HG02852 (cell line): ENCODE measurements at regions not wholly inside any gene's neighbourhood (a gene's known extent, or its start where the extent isn't known, plus 50 kb on each side); places are given as distances from the start of the nearest gene placed in this dataset.

Source experiments
- ATAC-seq: cut with Tn5 transposase; IDR thresholded peaks from one replicate; pipeline ENCODE4 v1.9.1; 2021; ENCODE audit warnings: mild to moderate bottlenecking, moderate library complexity; ENCODE audit not compliant: unreplicated experiment

DNA sequence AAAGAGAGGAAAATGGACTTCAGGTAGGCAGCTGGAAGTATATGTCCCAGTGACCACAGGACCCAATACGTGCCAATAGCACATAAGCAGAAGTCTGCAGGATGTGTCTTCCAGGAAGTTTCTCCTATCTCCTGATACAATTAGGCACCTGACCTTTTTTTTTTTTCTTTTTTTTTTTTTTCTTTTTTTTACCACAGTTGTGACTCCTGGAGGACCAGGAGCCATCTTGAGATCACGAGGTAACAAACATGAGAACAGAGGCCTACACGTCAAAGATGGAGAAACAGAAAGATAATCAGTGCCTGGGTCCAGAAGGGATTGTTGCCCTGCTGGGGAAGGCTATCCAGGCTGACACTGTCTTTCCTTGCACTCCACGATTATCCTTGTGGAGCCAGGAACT lies 312.4 kb upstream of the NEBL start:
- no peak for ATAC-seq

DNA sequence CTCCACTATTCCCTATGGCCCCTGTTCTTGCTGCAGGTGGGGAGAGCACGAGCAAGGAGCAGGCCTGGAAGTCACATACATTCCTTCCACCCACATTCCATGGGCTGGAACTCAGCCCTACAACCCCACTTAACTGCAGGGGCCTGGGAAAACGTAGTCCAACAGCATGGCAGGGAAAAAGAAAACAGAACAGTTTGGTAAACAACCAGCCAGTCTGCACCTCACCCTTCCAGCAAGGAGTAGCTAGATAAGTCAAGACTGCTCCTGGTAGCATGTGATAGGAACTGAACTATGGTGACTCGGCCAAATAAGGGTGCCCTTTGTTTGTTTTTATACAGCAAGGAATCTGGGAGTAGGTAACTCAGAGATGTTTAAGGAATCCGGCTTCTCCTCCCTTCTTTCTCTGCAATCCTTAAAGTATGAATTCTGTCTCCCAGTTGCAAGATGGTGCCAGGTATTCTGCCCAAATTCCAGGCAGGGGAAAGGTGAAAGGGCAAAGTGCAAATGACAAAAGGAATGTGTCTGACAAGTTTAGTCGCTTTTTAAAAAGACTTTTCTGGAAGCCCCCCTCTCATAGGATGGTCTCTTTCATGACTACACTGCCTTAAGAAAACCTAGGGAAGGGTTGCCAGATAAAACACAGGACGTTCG lies 311.7 kb upstream of the NEBL start:
- ATAC-seq = no peak

DNA sequence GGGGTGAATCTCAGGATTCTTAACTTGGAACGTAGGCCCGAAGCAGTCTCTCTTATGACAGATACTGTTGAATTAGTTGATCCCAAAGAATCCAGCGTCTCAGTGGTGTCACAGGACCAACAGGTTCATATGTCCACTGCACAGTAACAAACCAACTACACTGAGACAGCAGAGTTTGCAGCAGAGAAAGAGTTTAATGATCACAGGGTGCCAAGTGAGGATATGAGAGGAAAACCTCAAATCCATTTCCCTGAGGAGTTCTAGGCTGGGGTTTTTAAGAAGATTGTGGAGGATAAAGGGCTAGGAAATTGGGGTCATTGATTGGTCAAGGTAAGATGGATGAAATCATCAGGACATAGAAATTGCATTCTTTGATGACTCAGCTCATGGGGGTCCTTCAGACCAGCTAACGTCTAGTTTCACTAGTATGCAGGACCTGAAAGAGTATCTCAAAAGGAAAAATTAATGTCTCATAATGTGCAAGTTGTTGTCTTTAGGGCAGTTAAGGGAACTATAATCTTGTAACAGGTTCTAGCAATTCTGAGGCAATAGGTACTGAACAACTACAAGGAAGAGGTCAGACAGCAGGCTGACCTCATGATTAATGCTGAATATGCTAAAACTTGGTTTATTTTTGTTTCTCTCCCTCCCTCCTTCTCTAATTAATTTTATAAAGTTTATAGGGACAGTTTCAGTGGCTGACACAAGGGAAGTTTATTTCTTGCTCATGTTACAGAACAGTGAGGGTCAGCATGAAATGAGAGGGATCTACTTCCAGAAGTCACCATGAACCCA lies 310.9 kb upstream of the NEBL start:
- no peak for ATAC-seq

DNA sequence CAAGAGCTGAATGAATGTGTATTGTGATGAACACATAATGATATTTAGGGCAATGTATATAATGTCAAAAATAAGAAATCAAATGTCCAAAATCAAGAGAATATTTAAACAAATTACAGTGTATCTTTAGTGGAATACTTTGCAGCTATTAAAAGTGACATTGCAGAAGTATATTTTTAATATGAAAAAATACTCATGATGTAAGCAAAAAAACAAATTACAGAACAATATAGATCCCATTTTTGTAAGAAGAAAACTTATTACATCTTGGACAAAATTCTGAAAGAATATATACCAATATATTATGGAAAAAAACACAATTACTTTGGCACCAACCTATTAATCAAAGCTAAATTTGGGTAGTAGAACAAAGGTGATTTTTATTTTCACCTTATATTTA lies 308.2 kb upstream of the NEBL start:
- ATAC-seq = no peak

DNA sequence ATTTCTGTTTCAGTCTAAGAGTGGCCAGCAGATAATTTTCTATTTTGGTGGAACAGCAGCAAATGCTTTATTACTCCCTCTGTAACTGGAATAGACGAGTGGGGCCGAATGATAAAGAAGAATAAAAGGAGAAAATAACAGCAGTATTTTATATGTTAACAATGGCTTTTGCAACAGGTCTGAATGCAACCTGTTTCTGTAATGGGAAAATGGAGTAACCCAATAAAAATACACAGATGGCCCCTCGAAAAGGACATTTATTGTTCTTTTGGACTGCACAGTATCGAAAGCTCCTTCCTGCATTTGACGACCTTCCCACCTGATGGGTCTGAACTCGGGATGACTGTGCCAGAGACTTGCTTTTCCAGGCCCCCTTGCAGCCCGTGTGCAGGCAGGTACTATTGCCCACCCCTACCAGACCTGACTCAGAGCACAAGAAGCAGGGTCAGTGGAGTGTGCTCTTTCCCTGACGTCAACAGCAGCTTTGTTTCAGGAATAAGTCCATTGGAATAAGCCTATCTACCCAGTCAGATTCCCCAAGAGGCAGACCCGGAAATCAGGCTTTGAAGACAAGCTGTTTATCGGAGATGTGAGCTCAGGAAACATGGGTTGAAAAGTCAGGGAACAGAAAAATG lies 306.5 kb upstream of the NEBL start:
- no peak for ATAC-seq

DNA sequence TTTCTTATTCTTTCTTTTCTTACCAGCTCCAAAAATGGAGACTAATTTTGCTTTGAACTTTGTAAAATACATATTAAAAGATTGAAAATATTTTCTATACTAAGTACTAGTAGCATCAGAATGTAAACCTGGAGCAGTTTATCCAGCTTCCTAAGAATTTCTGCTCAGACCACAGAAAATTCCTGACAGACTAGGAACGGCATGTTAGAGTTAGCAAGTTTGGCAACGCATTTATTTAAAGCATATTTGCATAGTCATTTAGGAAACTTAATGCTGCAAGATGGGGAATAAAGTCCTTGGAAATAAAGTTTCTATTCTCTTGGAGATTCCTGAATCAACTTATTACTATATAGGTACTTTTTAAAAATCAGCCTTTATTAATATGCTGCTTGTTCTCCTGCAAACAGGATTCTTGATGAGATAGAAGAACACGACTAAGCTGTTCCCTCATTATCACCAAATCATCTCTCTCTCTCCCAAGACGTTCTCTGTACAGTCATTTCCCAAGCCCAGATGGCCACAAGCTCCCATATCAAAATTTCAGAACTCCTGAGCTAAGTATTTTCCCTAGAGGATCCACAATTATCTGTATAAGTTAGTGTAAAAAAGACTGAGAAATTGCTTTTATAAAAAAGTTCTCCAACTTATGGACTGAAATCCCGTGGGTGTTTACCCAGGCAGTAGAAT lies 305.8 kb upstream of the NEBL start:
- ATAC-seq = no peak

DNA sequence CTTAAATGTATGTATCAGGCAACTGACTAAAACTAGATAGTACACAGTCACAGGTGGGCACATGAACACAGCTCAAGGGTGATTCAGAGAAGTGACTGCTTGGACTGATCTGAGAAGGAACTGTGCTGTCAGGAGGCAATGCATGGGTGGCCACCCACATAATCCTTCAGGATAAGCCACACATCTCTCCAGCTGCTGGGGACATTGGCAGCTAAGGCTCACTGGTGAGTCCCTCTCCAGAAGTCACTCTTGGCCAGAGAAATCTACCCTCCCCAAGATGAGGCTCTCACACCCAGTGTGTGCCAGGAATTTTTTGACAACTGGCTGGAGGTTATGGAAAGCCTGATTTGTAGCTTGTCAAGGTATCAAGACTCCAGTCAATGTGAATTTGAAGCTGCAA lies 302.4 kb upstream of the NEBL start:
- ATAC-seq = no peak

DNA sequence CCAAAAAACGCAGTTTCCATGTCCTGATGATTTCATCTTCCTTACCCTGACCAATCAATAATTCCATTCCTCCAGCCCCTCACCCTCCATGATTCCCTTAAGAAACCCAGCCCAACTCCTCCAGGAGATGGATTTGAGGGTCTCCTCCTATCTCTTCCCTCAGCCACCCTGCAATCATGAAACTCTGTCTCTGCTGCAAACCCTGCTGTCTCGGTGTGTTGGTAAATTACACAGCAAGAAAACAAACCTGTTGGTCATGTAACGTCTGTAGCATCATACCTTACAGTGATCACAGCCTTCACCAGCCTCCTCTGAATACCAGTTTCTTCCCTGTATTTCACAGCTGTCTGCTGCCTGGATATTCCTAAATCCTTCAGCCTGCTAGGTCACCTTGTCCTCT lies 300.7 kb upstream of the NEBL start:
- ATAC-seq = no peak

DNA sequence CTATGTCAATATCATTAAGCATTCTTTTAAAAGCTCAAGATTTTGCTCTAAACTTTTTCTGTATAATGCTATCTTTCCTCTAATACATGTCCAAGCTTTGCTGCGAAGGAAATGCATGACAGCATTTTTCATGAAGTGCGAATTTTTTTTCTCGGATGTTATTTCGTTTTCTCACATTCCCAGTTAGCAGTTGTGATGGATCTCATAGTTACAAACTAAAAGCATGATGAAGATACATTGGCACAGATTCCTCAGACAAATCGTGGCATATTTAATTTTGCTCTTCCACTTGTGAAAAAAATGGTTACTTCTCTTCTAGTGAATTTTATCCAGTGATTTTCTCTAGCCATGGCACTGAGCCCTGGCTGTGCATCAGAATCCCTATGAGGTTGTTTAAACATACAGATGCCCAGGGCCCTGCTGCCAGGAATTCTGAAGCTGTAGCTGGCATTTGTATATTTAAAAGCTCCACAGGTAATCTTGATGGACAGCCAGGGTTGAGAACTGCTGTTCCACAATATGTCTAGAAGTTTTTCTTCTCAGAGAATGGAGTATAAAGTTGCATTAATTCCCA lies 299.8 kb upstream of the NEBL start:
- no peak for ATAC-seq

DNA sequence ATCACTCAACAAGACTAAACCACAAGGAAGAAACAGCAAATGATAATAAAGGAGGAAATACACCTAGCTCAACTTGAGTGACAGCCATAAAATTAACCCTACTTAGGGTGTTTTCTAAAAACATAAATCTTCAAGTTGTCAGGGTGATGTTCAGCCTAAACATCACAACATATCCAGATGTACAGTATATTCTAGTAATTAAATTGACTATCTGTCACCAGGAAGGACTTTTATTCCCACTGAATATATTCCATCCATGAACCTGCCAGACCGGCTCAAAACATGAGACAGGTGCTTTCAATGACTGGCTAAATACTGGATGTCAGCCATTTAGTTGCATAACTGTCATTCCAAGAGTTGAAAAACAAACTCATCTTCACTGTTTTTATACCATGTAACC lies 298.1 kb upstream of the NEBL start:
- no peak for ATAC-seq

DNA sequence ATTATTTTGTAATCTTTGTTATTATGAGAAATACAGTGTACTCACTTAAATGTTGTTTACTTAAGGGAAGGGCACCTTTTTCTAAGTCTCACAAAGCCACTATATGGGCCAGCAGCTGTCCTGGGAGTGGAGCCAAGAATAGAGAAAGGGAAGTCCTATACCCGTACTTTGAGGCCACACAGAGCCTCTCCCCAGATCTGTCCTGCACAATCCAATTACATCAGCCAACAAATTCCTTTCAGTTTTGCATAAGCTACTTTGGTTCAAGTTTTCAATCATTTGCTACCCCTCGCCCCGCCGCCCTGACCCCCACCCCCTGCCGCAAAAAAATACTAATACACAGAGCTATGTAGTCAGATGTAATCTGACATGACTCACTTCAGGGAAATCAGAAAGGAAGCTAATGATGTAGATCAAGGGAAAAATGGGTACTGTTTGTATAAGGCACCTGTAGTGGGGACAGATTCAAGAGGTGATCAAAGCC lies 297.4 kb upstream of the NEBL start:
- ATAC-seq = no peak

DNA sequence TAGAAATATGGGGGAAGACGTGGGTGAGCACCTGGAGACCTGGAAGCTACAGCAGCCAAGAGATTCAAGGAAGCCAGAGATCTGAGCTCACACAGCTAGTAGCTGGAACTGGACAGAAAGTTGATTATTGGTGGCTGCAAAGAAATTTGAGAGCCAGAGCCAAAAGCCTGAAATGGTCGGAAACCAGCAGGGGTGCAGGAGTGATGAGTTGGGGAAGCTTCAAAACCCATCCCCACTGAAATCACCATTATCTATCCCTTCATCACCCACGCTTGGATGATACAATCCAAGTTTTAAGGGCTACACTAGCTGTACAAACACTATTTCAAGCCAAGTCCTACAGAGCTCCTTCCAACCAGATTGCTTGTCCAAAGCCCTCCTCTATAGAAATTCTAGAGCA lies 296.1 kb upstream of the NEBL start:
- ATAC-seq = no peak

DNA sequence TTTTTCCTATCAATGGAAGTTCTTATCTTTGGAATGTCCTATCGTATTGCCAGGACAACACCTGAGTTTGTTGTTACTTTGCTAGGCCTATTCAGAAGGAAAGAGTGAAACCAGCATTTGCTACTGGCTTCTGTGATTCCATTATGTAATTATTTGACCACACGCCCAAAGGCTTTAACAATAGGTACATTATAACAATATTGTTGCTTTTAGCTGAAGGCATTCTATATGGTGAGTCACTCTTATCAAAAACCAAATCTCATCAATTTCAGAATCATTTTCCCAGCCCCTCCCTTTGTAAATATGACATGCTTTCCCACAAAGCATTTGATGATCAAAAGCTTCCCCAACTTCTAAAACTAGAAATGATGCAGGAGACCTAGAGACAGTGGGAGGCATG lies 294.4 kb upstream of the NEBL start:
- no peak for ATAC-seq

DNA sequence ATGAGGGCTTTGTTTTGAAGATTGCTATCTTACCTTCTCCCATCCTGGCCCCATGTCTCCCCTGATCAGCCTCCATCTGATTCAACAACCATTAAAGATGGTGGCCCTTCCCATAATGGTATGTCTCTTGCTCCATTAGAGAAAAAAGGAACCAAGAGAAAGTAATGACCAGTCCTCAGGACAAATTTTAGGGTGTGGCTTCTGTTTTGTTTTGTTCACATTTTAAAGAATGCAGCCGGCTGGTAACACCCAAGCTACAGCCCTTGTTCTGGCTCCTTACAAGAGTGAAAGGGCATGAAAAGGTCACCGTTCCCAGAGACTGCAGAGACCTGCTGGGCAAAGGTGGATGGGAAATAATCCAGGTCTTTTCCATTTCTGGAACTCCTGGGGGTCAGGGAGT lies 287.9 kb upstream of the NEBL start:
- ATAC-seq = no peak

DNA sequence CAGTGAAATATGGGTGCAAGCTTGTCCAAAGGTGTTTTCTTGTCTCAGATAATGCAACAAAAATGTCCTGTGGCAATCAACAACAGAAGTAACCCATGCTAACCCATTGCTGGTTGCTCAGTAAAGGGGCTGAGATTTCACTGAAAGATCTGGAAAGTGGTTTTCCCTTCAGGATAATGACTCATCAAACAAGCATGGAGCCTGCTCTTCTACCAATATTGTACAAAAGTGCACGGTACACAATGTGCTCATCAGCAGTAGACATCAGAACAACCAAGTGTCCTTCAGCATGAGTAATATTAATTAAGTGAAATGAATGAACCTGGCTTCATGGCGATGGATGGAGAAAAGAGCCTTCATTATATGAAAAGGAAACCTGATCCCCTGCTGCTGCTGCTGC lies 287.1 kb upstream of the NEBL start:
- no peak for ATAC-seq

DNA sequence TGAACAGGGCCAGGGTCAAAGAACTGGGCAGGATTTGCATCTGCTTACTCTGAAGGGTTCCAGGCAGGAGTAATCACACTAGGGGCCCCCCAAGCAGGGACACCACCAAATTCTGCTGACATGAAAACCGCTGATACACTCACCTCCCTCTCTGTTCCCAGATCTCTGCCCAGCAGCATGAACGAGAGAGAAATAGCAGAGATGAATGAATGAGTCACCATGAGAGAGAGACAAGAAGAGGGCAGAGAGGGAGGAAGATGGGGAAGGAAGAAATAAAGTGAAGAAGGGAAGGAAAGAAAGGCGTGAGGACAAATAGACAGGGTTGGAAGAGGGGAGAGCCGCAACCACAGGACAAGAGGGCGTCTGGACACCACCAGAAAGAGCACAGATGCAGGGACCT lies 285.9 kb upstream of the NEBL start:
- no peak for ATAC-seq

DNA sequence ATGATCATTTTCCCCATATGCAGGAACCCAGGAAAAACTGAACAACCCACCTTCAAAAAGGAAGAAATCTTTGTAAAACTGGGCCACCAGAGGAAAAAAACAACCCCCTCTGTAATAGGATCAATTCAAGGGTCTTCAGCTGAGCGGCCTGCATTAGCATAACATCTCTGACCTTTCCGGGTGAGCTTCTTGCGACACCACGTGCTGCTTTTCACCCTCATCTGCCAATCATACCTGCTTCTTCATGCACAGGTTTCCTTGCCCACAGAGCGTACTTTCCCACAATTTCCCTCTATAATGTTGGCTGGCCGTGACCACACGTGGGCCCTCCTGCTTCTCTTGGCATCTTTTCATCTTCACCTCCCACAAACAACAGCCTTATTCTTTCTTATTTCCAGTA lies 284.3 kb upstream of the NEBL start:
- no peak for ATAC-seq

DNA sequence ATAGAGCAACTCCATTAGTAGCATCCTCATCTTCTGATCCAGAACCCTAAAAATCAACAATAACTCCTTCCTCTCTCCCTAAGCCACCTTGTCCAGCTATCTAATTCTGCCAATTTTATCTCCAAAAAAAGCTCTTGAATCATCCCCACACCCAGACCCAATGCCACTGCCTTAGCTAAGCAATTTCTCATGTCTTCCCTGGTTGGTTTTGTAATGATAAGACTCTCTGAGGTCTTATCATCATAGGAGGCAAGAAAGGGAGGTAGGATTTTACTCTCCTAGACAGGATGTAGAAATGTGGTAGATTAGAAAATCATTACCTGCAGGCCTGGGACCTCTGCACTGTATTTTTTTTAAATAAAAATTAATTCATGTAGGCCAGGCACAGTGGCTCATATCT lies 283.5 kb upstream of the NEBL start:
- ATAC-seq = no peak

DNA sequence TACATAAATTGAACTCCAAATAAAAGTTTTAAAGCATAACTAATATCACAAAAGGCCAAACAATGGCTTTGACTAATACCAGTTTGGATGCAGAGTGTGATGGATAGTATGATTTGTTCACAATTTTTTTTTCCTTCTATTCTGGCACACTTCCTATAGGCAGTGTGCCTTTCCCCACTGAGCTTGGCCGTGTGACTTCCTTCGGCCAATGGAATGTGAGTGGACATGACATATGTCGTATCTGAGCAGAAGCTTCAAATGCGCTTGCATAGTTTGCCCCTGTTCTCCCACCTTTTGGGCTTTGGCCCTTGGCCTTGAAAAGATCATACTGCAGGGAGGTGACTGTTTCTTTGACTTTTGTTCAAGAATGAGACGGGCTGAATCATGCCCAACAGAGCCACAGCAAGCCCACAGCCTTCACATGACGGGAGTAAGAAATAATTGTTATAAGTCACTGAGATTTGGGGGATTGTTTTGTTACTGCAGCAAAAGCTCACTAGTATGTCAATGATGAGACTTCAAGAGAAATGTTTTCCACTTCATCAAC lies 279.9 kb upstream of the NEBL start:
- no peak for ATAC-seq

DNA sequence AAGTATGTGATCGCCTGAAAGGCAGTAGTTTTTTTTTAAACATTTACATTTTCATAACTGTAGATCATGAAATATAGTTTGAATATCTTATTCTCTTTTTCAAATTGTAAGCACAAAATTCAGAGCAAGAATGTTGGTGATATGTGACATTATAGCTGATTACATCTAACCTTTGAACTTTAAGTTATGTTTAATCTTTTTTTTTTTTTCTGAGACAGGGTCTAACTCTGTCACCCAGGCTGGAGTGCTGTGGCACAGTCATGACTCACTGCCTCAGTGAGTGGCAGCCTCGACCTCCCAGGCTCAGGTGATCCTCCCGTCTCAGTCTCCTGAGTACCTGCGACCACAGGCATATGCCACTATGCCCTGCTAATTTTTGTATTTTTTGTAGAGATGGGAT lies 278.7 kb upstream of the NEBL start:
- no peak for ATAC-seq
